Testis (tissue), 2 donors: ENCODE measurements at regions not wholly inside any gene's neighbourhood (a gene's known extent, or its start where the extent isn't known, plus 50 kb on each side); places are given as distances from the start of the nearest gene placed in this dataset.

Experiments
- CTCF ChIP-seq, 3 experiments: fragments of 450-650 bp in 2 of 3; fragments of 200-600 bp in 1 of 3; sonication (generic) in 1 of 3; IDR thresholded peaks; one replicate each; pipeline ENCODE4 v1.5.1; 2016 to 2019; ENCODE audit warnings: antibody characterized with exemption in 3 of 3, mild to moderate bottlenecking in 2 of 3, moderate library complexity in 1 of 3
- POLR2A ChIP-seq: fragments of 450-650 bp; IDR thresholded peaks from one replicate; pipeline ENCODE4 v1.6.1; 2017; ENCODE audit warnings: antibody characterized with exemption, mild to moderate bottlenecking, moderate library complexity

- no peak for TF ChIP-seq POLR2A
- TF ChIP-seq CTCF (IDR thresholded peaks at IDR 0.05): no peak
Observed at GRCh38 chr2:228268301-228268700, 86.8 kb upstream of the SPHKAP start.
